ENCODE measurements at regions not wholly inside any gene's neighbourhood (a gene's known extent, or its start where the extent isn't known, plus 50 kb on each side); places are given as distances from the start of the nearest gene placed in this dataset.

DNA sequence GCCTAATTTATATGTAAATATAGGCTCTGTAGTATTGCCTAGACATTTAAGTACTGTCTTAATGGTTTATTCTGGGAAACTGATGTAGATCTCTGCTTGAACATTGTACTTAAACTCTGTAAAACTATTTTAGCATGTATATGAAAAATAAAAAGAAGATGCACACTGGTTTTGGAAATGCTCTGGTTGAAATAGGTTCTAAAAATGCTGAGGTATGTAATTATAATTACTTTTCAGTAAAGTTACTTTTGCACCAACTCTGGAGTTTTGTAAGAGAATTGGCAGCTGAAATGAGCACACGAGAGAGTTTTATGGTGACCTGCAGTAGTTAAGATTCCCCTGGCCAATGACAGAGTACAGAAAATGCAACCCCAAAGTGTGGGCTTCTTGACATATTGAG, 353.9 kb downstream of the ATP23 start:
- TF ChIP-seq, protein P1, sequence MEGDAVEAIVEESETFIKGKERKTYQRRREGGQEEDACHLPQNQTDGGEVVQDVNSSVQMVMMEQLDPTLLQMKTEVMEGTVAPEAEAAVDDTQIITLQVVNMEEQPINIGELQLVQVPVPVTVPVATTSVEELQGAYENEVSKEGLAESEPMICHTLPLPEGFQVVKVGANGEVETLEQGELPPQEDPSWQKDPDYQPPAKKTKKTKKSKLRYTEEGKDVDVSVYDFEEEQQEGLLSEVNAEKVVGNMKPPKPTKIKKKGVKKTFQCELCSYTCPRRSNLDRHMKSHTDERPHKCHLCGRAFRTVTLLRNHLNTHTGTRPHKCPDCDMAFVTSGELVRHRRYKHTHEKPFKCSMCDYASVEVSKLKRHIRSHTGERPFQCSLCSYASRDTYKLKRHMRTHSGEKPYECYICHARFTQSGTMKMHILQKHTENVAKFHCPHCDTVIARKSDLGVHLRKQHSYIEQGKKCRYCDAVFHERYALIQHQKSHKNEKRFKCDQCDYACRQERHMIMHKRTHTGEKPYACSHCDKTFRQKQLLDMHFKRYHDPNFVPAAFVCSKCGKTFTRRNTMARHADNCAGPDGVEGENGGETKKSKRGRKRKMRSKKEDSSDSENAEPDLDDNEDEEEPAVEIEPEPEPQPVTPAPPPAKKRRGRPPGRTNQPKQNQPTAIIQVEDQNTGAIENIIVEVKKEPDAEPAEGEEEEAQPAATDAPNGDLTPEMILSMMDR (IDR thresholded peaks at IDR 0.05; ENCODE audit: insufficient read depth, low read length, poor library complexity, severe bottlenecking) = no peak
- TF ChIP-seq EZH2phosphoT487 (conservative IDR thresholded peaks at IDR 0.05; ENCODE audit: low read length) = no peak
